MM.1S (cell line): ENCODE measurements at regions not wholly inside any gene's neighbourhood (a gene's known extent, or its start where the extent isn't known, plus 50 kb on each side); places are given as distances from the start of the nearest gene placed in this dataset.

Experiments used
- DNase-seq: peaks from one replicate; pipeline ENCODE4 v3.0.0-alpha.2; 2015
- H2AFZ ChIP-seq: fragments of 300-600 bp; sonication (generic); 2 replicates; pipeline ENCODE4 v1.6.0; 2016; ENCODE audit warnings: antibody characterized with exemption, low read length
- H3F3A ChIP-seq: fragments of 300-600 bp; sonication (generic); 2 replicates; pipeline ENCODE4 v1.6.1; 2016; ENCODE audit warnings: mild to moderate bottlenecking, antibody characterized with exemption, low read length, moderate library complexity, mixed read lengths; ENCODE audit not compliant: insufficient read depth
- H3K27ac ChIP-seq: fragments of 300-600 bp; sonication (generic); 2 replicates; pipeline ENCODE4 v1.5.1; 2016; ENCODE audit warnings: mild to moderate bottlenecking, low read length
- H3K27me3 ChIP-seq: fragments of 300-600 bp; sonication (generic); replicated peaks from 2 replicates; pipeline ENCODE4 v1.6.0; 2016; ENCODE audit warnings: low read length; ENCODE audit not compliant: insufficient read depth
- H3K36me3 ChIP-seq: fragments of 300-600 bp; sonication (generic); replicated peaks from 2 replicates; pipeline ENCODE4 v1.6.1; 2016; ENCODE audit warnings: mild to moderate bottlenecking, low read length, mixed read lengths; ENCODE audit not compliant: insufficient read depth
- H3K4me1 ChIP-seq: fragments of 300-600 bp; sonication (generic); 2 replicates; pipeline ENCODE4 v1.6.1; 2016; ENCODE audit warnings: low read length, mixed read lengths
- H3K4me2 ChIP-seq: fragments of 300-600 bp; sonication (generic); 2 replicates; pipeline ENCODE4 v1.6.0; 2016; ENCODE audit warnings: low read depth, low read length
- H3K4me3 ChIP-seq: fragments of 300-600 bp; sonication (generic); 2 replicates; pipeline ENCODE4 v1.5.1; 2016; ENCODE audit warnings: low read length, mixed read lengths
- H3K79me2 ChIP-seq: fragments of 300-600 bp; sonication (generic); 2 replicates; pipeline ENCODE4 v1.6.1; 2016; ENCODE audit warnings: mixed run types, low read length, mixed read lengths
- H3K9ac ChIP-seq: fragments of 300-600 bp; sonication (generic); 2 replicates; pipeline ENCODE4 v1.6.1; 2016; ENCODE audit warnings: low read length, mixed read lengths
- H3K9me2 ChIP-seq: fragments of 300-600 bp; sonication (generic); replicated peaks from 2 replicates; pipeline ENCODE4 v1.6.1; 2016; ENCODE audit warnings: mild to moderate bottlenecking, low read length, mixed read lengths; ENCODE audit not compliant: insufficient read depth
- H3K9me3 ChIP-seq: fragments of 300-600 bp; sonication (generic); replicated peaks from 2 replicates; pipeline ENCODE4 v1.6.1; 2016; ENCODE audit warnings: mild to moderate bottlenecking, low read length, mixed read lengths; ENCODE audit not compliant: insufficient read depth
- H4K20me1 ChIP-seq: fragments of 300-600 bp; sonication (generic); 2 replicates; pipeline ENCODE4 v1.6.1; 2016; ENCODE audit warnings: mild to moderate bottlenecking, low read length, moderate library complexity, mixed read lengths; ENCODE audit not compliant: insufficient read depth
- EZH2 ChIP-seq: fragments of 300-600 bp; sonication (generic); optimal IDR thresholded peaks from 2 replicates; pipeline ENCODE3; 2017; ENCODE audit warnings: low read depth, mild to moderate bottlenecking, antibody characterized with exemption, low read length, mixed read lengths
- EZH2phosphoT487 ChIP-seq: fragments of 300-600 bp; sonication (generic); IDR thresholded peaks from 2 replicates; pipeline ENCODE4 v1.6.1; 2018; ENCODE audit warnings: antibody characterized with exemption, low read length
- TF ChIP-seq, protein P1 (sequence below): fragments of 300-600 bp; sonication (generic); IDR thresholded peaks from 2 replicates; pipeline ENCODE4 v1.5.1; 2016; ENCODE audit warnings: antibody characterized with exemption, low read length, mixed read lengths

GRCh38 chr4:174170091-174170490 lies 113.4 kb downstream of the FBXO8 start:
- H3K4me3 ChIP-seq, result no peak overlapping the region
- H3K4me2 ChIP-seq, result no peak overlapping the region
- no peaks in the 10 kb centered on the region for H3K36me3 ChIP-seq
- no peak overlapping the region for H3K9ac ChIP-seq
- no peaks in the 10 kb centered on the region for H3K9me3 ChIP-seq
- H3K79me2 ChIP-seq, result no peaks in the 10 kb centered on the region
- no peak for TF ChIP-seq EZH2
- TF ChIP-seq EZH2phosphoT487, result no peak
- TF ChIP-seq, protein P1, sequence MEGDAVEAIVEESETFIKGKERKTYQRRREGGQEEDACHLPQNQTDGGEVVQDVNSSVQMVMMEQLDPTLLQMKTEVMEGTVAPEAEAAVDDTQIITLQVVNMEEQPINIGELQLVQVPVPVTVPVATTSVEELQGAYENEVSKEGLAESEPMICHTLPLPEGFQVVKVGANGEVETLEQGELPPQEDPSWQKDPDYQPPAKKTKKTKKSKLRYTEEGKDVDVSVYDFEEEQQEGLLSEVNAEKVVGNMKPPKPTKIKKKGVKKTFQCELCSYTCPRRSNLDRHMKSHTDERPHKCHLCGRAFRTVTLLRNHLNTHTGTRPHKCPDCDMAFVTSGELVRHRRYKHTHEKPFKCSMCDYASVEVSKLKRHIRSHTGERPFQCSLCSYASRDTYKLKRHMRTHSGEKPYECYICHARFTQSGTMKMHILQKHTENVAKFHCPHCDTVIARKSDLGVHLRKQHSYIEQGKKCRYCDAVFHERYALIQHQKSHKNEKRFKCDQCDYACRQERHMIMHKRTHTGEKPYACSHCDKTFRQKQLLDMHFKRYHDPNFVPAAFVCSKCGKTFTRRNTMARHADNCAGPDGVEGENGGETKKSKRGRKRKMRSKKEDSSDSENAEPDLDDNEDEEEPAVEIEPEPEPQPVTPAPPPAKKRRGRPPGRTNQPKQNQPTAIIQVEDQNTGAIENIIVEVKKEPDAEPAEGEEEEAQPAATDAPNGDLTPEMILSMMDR, result no peak
- no peaks in the 10 kb centered on the region for H3K4me1 ChIP-seq
- H3K27me3 ChIP-seq, result no peaks in the 10 kb centered on the region
- no peak for DNase-seq
- H3F3A ChIP-seq, result no peaks in the 10 kb centered on the region
- no peaks in the 10 kb centered on the region for H3K9me2 ChIP-seq
- no peaks in the 10 kb centered on the region for H4K20me1 ChIP-seq
- H3K27ac ChIP-seq, result no peak overlapping the region
- no peak overlapping the region for H2AFZ ChIP-seq

- DNase-seq, result no peak
- Histone ChIP-seq H3K27me3 (no peaks in the 10 kb centered on the region), H3K4me2 (no peak overlapping the region)
Measured at GRCh38 chr4:174157106-174157607, 126.3 kb downstream of the FBXO8 start.

GRCh38 chr4:174156239-174156826 lies 127.1 kb downstream of the FBXO8 start:
- H3K4me1 ChIP-seq, result no peaks in the 10 kb centered on the region
- no peak overlapping the region for H3K9ac ChIP-seq
- H4K20me1 ChIP-seq, result no peaks in the 10 kb centered on the region
- no peaks in the 10 kb centered on the region for H3F3A ChIP-seq
- H3K9me3 ChIP-seq, result no peaks in the 10 kb centered on the region
- no peaks in the 10 kb centered on the region for H3K79me2 ChIP-seq
- H3K4me3 ChIP-seq, result no peak overlapping the region
- no peak overlapping the region for H3K27ac ChIP-seq
- H3K4me2 ChIP-seq, result 0 out of 2 replicates have a peak overlapping the region, but pooled peaks have one; percentile 20
- H2AFZ ChIP-seq, result no peak overlapping the region
- no peaks in the 10 kb centered on the region for H3K36me3 ChIP-seq
- DNase-seq, result peak; percentile 67
- H3K9me2 ChIP-seq, result no peaks in the 10 kb centered on the region
- H3K27me3 ChIP-seq, result no peaks in the 10 kb centered on the region
- TF ChIP-seq EZH2 (no peak), EZH2phosphoT487 (no peak)
- TF ChIP-seq, protein P1, result peak; percentile 69

More at GRCh38 chr4:174157106-174157607, 126.3 kb downstream of the FBXO8 start:
- no peaks in the 10 kb centered on the region for H3K9me2 ChIP-seq
- H3K4me1 ChIP-seq, result no peaks in the 10 kb centered on the region
- no peaks in the 10 kb centered on the region for H3K79me2 ChIP-seq
- no peaks in the 10 kb centered on the region for H4K20me1 ChIP-seq
- H2AFZ ChIP-seq, result no peak overlapping the region
- no peak overlapping the region for H3K4me3 ChIP-seq
- no peaks in the 10 kb centered on the region for H3K36me3 ChIP-seq
- H3K9me3 ChIP-seq, result no peaks in the 10 kb centered on the region
- no peak overlapping the region for H3K9ac ChIP-seq
- TF ChIP-seq, protein P1, result no peak
- TF ChIP-seq EZH2, result no peak
- TF ChIP-seq EZH2phosphoT487, result no peak
- H3F3A ChIP-seq, result no peaks in the 10 kb centered on the region
- H3K27ac ChIP-seq, result no peak overlapping the region
